Vagina (tissue), 2 donors: ENCODE measurements at regions not wholly inside any gene's neighbourhood (a gene's known extent, or its start where the extent isn't known, plus 50 kb on each side); places are given as distances from the start of the nearest gene placed in this dataset.

Experiments
- DNase-seq, 2 donors: peaks; one replicate each; pipeline ENCODE4 v3.0.0-alpha.2; 2017; ENCODE audit errors: extremely low spot score in 2 of 2
- H3K27ac ChIP-seq: fragments of 200-600 bp; sonication (generic); one replicate; pipeline ENCODE4 v1.5.1; 2019
- H3K27me3 ChIP-seq: fragments of 200-600 bp; sonication (generic); one replicate; pipeline ENCODE4 v1.5.1; 2019
- H3K36me3 ChIP-seq, 2 donors: fragments of 200-600 bp; sonication (generic); one replicate each; pipeline ENCODE4 v1.5.1; 2017 to 2019
- H3K4me1 ChIP-seq: fragments of 200-600 bp; sonication (generic); one replicate; pipeline ENCODE4 v1.5.1; 2019
- H3K4me3 ChIP-seq, 2 donors: fragments of 200-600 bp; sonication (generic); 1 replicate in 1 of 2; 2 replicates in 1 of 2; pipeline ENCODE4 v1.5.1; 2016 to 2019
- H3K9me3 ChIP-seq: fragments of 200-600 bp; sonication (generic); one replicate; pipeline ENCODE4 v1.5.1; 2019
- POLR2A ChIP-seq, 2 donors: fragments of 450-650 bp; IDR thresholded peaks; one replicate each; pipeline ENCODE4 v1.6.1; 2017; ENCODE audit warnings: antibody characterized with exemption in 2 of 2, mild to moderate bottlenecking in 2 of 2, moderate library complexity in 2 of 2
- POLR2AphosphoS5 ChIP-seq, 2 donors: sonication (generic); formaldehyde crosslinking; IDR thresholded peaks; one replicate each; pipeline ENCODE4 v1.9.0; 2017; ENCODE audit warnings: antibody characterized with exemption in 2 of 2, mild to moderate bottlenecking in 2 of 2, low read depth in 1 of 2; ENCODE audit not compliant: insufficient read depth in 1 of 2
- intact Hi-C: fragments of 100-400 bp; cut with DNase I; formaldehyde crosslinking; loops from one replicate; pipeline ENCODE4 v1.15.1; 2023
- TF ChIP-seq, protein P1 (sequence below), 3 experiments: fragments of 450-650 bp in 2 of 3; fragments of 200-600 bp in 1 of 3; sonication (generic) in 1 of 3; IDR thresholded peaks; one replicate each; pipeline ENCODE4 v1.5.1; 2017 to 2019; ENCODE audit warnings: antibody characterized with exemption in 3 of 3, mild to moderate bottlenecking in 2 of 3, moderate library complexity in 2 of 3

DNA sequence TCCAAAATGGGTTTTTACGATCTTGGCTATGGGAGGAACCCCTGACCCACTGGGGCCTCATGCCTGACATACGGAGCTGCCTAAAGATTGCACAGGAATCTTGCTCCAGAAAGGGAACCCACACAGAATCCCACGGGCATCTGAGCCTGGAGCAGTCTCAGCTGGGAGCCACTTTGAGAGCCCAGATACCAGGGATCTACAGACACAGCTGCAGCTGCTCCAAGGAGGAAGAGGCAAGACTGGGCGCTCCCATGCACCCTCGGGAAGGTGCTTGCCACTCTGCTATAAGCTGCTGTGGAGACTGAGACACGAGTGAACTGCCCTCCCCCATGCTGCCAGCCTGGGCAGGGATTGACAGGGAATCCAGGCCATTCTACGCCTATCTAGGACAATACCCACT is 202.5 kb downstream of the REEP3 start:
- intact Hi-C loops, result no loop called here
- Histone ChIP-seq H3K4me1 (peaks cover 23% of the 10 kb centered on the region), H3K27me3 (no peaks in the 10 kb centered on the region), H3K36me3 (no peaks in the 10 kb centered on the region), H3K9me3 (no peaks in the 10 kb centered on the region), H3K27ac (no peak overlapping the region), H3K4me3 (no peak overlapping the region)
- TF ChIP-seq, protein P1, sequence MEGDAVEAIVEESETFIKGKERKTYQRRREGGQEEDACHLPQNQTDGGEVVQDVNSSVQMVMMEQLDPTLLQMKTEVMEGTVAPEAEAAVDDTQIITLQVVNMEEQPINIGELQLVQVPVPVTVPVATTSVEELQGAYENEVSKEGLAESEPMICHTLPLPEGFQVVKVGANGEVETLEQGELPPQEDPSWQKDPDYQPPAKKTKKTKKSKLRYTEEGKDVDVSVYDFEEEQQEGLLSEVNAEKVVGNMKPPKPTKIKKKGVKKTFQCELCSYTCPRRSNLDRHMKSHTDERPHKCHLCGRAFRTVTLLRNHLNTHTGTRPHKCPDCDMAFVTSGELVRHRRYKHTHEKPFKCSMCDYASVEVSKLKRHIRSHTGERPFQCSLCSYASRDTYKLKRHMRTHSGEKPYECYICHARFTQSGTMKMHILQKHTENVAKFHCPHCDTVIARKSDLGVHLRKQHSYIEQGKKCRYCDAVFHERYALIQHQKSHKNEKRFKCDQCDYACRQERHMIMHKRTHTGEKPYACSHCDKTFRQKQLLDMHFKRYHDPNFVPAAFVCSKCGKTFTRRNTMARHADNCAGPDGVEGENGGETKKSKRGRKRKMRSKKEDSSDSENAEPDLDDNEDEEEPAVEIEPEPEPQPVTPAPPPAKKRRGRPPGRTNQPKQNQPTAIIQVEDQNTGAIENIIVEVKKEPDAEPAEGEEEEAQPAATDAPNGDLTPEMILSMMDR (IDR thresholded peaks at IDR 0.05), result no peak
- TF ChIP-seq POLR2A (IDR thresholded peaks at IDR 0.05), result no peak
- TF ChIP-seq POLR2AphosphoS5 (IDR thresholded peaks at IDR 0.05; ENCODE audit: insufficient read depth in 1 of 2, low read depth in 1 of 2), result no peak
- DNase-seq, result no peak

DNA sequence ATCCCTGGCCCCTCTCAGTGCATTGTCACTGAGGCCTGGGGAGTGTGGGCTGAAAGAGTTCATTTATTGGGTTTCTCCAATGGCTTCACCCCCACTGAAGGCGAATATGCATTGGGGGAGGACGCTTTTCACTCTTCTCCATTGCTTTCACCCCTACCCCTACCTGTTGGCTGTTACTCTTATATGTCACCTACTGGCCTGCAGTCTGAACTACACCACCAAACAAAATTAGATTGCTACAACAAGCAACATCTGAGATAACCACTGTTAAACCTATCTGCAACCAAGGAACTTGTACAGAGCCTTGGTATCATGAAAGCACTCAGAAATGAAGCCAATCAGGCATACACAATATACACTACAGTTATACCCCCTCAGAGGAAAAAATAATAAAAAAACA is 203.7 kb downstream of the REEP3 start:
- Histone ChIP-seq H3K4me3 (no peak overlapping the region), H3K36me3 (no peaks in the 10 kb centered on the region), H3K9me3 (no peaks in the 10 kb centered on the region), H3K27ac (no peak overlapping the region), H3K27me3 (no peaks in the 10 kb centered on the region), H3K4me1 (peaks cover 21% of the 10 kb centered on the region)
- no peak for DNase-seq
- no peak for TF ChIP-seq POLR2AphosphoS5 (IDR thresholded peaks at IDR 0.05; ENCODE audit: insufficient read depth in 1 of 2, low read depth in 1 of 2)
- TF ChIP-seq, protein P1 (IDR thresholded peaks at IDR 0.05), result no peak
- no peak for TF ChIP-seq POLR2A (IDR thresholded peaks at IDR 0.05)
- intact Hi-C loops, result no loop called here

DNA sequence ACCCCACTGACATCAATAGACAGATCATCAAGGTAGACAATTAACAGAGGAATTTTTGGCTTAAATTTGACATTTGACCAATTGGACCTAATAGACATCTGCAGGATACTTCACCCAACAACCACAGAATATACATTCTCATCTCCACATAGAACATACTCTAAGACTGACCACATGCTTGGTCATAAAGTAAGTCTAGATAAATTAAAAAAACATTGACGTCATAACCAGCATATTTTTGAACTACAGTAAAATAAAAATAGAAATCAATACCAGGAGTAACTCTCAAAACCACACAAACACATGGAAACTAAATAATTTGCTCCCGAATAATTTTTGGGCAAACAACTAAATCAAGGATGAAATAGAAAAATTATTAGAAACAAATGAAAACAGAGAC is 205.7 kb downstream of the REEP3 start:
- Histone ChIP-seq H3K27me3 (no peaks in the 10 kb centered on the region), H3K36me3 (no peaks in the 10 kb centered on the region), H3K9me3 (no peaks in the 10 kb centered on the region), H3K4me3 (no peak overlapping the region), H3K4me1 (peaks cover 16% of the 10 kb centered on the region), H3K27ac (no peak overlapping the region)
- intact Hi-C loops, result no loop called here
- TF ChIP-seq POLR2AphosphoS5 (IDR thresholded peaks at IDR 0.05; ENCODE audit: insufficient read depth in 1 of 2, low read depth in 1 of 2), result no peak
- no peak for TF ChIP-seq POLR2A (IDR thresholded peaks at IDR 0.05)
- TF ChIP-seq, protein P1 (IDR thresholded peaks at IDR 0.05), result no peak
- DNase-seq, result no peak

DNA sequence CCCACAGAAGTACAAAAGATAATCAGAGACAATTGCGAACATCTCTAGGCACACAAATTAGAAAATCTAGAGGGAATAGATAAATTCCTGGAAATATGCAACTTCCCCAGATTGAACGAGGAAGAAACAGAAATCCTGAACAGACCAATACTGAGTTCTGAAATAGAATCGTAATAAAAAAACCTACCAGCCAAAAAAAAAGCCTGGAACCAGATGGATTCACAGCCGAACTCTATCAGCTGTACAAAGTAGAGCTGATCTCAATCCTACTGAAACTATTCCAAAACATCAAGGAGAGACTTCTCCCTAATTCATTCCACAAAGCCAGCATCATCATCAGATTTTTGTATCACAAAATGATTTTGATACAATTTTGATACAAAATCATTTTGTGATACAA is 206.4 kb downstream of the REEP3 start:
- no peaks in the 10 kb centered on the region for H3K9me3 ChIP-seq
- no peaks in the 10 kb centered on the region for H3K27me3 ChIP-seq
- no peak for DNase-seq
- H3K27ac ChIP-seq, result no peak overlapping the region
- no peaks in the 10 kb centered on the region for H3K36me3 ChIP-seq
- peaks cover 14% of the 10 kb centered on the region for H3K4me1 ChIP-seq
- intact Hi-C loops, result no loop called here
- TF ChIP-seq, protein P1 (IDR thresholded peaks at IDR 0.05), result no peak
- TF ChIP-seq POLR2A (IDR thresholded peaks at IDR 0.05), result no peak
- no peak for TF ChIP-seq POLR2AphosphoS5 (IDR thresholded peaks at IDR 0.05; ENCODE audit: insufficient read depth in 1 of 2, low read depth in 1 of 2)
- no peak overlapping the region for H3K4me3 ChIP-seq

DNA sequence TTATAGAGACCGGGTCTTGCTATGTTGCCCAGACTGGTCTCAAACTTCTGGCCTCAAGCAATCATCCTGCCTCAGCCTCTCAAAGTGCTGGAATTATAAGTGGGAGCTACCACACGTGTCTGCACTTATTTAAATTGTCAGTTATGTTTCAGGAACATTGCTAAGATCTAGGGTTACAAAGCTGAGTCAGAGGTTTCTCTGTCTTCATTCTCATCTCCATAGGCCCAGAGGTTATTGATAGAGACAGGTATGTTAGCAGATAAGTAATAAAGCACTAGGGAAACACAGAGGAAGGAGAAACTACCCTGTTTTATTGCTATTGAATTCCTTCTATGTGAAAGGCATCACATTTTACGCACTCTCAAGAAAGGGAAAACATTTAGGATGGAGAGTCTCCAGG is 214.1 kb downstream of the REEP3 start:
- Histone ChIP-seq H3K27ac (no peak overlapping the region), H3K9me3 (no peaks in the 10 kb centered on the region), H3K36me3 (no peaks in the 10 kb centered on the region), H3K27me3 (no peaks in the 10 kb centered on the region), H3K4me3 (no peak overlapping the region), H3K4me1 (no peaks in the 10 kb centered on the region)
- no peak for DNase-seq
- intact Hi-C loops, result no loop called here
- TF ChIP-seq POLR2A (IDR thresholded peaks at IDR 0.05), result no peak
- TF ChIP-seq, protein P1 (IDR thresholded peaks at IDR 0.05), result no peak
- TF ChIP-seq POLR2AphosphoS5 (IDR thresholded peaks at IDR 0.05; ENCODE audit: insufficient read depth in 1 of 2, low read depth in 1 of 2), result no peak
